DMS 273 (cell line): ENCODE measurements at regions not wholly inside any gene's neighbourhood (a gene's known extent, or its start where the extent isn't known, plus 50 kb on each side); places are given as distances from the start of the nearest gene placed in this dataset.

Source experiments
- DNase-seq: peaks from one replicate; lab custom pipeline; 2025; ENCODE audit not compliant: unreplicated experiment; lab: John Stamatoyannopoulos, UW

DNA sequence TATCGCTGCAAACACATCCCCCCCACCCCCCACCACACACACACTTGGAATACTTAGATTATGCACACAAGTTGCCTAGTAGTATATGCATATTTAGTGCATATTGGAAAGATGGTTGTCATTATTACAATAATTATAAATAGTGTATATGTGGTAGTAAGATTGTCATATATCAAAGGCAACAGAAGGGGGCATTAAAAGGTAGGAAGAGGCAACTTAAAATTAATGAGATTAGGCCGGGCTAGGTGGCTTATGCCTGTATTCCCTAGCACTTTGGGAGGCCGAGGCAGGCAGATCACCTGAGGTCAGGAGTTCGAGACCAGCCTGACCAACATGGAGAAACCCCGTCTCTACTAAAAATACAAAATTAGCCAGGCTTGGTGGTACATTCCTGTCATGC is 52.1 kb downstream of the GSC start:
- DNase-seq, result no peak

DNA sequence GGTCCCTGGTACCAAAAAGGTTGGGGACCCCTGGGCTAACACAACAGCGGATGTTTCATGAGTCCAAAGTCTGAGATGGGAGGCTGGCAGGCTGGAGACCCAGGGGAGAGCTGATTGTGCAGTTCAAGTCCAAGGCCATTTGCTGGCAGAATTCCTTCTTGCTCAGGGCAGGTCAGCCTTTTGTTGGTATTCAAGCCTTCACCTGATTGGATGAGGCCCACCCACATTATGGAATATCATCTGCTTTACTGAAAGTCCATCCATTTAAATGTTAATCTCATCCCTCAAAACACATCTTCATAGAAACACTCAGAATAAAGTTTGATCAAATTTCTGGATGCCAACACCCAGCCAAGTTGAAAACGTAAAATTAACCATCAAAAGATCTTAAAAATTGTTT is 52.9 kb downstream of the GSC start:
- no peak for DNase-seq

GRCh38 chr14:94713115-94713514 is 56.8 kb downstream of the GSC start:
- no peak for DNase-seq

DNA sequence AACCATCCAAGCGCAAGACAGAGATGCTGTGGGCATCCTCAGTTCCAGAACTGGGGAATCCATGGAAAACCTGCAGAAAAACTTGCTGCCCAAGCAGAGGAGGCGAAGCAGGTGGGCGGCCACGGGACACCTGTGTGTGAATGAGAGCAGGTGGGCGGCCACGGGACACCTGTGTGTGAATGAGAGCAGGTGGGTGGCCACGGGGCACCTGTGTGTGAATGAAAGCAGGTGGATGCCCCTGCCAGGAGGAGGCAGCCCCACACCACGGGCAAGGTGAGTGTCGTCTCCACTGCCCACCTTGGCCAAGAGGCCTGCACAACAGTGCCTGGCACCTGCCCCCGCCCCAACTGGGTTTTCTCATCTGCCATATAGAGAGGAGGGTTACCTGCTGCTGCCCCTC is 59.2 kb downstream of the GSC start:
- DNase-seq, result no peak

GRCh38 chr14:94707494-94707893 is 62.4 kb downstream of the GSC start:
- peak; percentile 30 for DNase-seq

DNA sequence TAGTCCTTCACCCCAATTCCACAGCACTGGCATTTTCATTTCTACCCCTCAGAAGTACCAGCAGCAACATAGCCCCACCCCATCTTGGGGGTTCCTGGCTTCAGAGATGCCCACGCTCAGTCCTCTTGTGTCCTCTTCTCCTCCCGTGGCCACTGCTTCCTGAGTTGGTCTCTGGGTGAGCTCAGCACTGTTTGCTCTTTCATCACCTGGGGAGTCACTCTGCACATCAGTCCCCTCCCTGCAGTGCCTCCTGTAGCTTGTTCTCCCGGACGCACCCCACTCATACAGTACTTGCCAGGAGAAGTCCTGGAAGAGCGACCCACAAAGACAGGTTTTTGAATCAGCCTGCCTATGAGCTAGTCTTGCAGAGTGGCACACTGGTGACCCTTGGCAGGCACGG is 63.8 kb downstream of the GSC start:
- DNase-seq, result no peak

GRCh38 chr14:94702629-94703028 is 67.3 kb downstream of the GSC start:
- no peak for DNase-seq

DNA sequence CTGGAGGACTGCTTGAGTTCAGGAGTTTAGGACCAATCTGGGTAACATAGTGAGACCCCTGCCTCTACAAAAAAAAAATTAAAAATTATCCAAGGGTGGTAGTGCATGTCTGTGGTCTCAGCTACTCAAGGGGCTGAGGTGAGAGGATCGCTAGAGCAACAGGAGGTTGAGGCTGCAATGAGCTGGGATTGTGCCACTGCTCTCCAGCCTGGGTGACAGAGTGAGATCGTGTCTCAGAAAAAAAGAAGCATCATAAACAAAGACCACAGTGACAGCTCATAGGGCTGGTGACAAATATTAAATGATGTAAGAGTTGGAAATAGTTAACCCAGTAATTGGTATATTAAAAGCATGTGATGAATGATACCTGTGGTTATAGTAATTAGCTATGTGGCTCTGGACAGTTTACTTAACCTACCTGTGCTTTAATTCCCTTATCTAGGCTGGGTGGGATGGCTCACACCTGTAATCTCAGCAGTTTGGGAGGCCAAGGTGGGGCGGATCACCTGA is 68.0 kb downstream of the GSC start:
- no peak for DNase-seq

DNA sequence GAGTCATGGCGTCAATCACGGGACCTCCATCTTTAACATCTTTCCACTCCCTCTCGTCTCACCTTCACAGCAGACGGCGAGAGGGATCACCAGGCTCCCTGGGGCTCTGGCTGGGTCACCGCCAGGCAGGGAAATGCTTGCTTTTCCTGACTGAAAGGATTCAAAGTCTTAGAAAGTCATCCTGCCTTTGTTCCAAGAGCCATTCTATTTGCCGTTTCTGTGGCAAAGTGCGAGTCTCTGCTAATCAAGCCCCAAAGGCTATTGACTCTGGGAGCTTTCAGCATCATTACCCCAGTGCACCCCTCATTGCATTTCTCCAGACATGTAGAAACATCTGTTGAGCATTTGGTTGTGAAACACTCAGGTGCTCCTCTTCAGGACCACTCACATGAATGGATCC is 69.6 kb downstream of the GSC start:
- DNase-seq, result no peak

DNA sequence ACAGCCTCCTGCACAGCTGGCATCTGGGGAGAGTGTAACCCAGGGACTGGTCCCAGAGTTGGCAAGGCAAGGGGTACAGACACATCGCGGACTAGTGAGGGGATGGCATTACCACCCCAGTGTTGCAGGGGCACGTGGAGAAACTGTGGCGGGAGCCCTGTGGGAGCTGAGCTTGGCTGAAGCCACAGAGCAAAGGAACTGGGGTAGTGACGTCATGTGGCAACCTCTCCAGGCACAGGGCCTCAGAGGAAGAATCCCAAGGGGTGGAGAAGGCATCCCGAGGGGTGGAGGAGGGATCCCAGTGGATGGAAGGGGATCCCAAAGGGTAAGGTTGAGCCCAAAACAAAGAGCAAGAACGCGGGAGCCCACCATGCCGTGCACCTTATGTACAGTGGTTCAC is 70.1 kb downstream of the GSC start:
- DNase-seq, result no peak

DNA sequence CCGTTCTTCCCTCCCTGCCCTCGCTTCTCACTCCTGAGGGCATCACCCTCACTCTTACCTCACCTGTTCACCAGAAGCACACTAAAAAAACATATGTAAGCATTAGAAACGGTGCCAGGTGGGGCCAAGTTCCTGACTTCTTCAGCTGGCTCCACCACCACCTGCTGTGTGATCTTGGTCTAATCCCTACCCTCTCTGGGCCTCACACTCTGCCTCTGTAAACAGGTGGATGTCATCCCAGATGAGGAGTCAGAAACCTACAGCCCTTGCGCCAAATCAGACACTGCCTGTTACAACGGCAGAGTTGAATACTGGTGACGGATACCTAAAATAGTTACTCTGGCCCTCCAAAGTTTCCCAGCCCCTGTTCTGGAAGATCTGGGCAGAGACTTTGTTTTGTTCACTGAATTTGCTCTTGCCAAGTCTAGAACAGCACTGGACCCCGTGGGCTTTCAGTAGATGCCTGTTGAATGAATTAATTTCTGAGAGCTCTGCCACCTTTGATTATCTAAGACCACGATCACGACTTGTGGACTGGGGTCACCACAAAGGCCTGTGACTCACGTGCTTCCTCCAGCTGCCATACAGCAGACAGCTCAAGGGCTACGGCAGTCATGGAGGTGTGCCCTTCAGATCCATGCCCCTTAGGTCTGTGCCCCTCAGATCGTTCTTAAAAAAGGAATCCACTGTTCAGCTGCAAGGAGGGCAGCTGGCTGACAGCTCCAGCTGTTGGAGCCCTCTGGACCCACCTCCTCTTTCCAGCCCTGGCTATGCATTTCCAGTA is 71.9 kb downstream of the GSC start:
- DNase-seq, result no peak

DNA sequence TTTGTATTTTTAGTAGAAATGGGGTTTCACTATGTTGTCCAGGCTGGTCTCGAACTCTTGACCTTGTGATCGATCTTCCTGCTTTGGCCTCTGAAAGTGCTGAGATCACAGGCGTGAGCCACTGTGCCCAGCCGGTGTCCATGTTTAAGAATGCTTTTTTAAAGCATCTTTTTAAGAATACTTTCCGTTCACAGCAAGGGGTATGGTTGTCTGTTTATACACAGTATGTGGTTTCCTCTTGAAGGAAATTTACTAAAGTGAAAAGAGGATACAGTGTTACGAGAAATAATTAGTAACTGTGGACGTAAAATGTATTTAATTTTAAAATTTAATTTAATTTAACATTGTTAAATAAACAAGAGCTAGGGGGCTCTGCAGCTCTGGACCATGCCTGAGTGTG is 73.4 kb downstream of the GSC start:
- DNase-seq, result no peak

GRCh38 chr14:94695231-94695630 is 74.7 kb downstream of the GSC start:
- DNase-seq, result no peak

GRCh38 chr14:94691660-94692034 is 78.3 kb downstream of the GSC start:
- no peak for DNase-seq

GRCh38 chr14:94690896-94691659 is 78.8 kb downstream of the GSC start:
- DNase-seq, result no peak

DNA sequence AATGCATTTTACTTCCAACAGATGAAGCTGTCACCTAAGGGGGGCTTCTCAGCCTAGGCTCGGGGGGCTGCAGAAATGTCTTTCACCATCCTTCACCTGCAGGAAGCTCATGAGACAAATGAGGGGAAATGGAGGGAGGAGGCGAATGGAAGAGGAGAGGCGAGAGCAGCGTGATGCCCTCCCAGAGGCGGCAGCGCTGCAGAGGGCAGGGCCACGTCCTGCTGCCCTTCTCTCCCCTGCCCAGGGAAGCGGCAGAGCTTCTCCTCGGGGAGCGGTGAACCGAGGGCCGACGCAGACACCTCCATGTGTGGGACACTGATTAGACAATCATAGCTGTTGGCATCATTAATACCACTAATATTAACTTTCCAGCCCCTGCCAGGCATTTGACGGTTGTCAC is 78.3 kb downstream of the SERPINA3 start:
- no peak for DNase-seq

DNA sequence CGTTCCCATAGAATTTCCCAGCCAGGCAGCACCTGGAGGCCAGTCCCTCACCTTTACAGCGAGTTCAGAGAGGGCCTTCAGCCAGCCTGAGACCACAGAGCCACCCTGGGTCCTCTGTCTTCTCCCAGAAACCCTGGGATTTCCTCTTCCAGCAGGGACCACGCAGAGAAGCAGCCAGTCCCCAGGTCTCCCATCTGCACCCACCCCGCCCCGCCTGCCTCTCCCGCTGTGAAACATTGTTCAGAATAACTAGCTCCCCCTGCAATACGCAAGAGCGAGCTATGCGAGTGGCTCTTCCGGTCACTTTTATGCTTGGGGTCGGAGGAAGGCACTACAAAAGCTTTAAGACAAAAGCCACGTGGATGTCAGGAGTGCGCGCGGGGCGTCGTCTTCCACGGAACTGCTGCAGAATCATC is 77.8 kb downstream of the SERPINA3 start:
- no peak for DNase-seq

DNA sequence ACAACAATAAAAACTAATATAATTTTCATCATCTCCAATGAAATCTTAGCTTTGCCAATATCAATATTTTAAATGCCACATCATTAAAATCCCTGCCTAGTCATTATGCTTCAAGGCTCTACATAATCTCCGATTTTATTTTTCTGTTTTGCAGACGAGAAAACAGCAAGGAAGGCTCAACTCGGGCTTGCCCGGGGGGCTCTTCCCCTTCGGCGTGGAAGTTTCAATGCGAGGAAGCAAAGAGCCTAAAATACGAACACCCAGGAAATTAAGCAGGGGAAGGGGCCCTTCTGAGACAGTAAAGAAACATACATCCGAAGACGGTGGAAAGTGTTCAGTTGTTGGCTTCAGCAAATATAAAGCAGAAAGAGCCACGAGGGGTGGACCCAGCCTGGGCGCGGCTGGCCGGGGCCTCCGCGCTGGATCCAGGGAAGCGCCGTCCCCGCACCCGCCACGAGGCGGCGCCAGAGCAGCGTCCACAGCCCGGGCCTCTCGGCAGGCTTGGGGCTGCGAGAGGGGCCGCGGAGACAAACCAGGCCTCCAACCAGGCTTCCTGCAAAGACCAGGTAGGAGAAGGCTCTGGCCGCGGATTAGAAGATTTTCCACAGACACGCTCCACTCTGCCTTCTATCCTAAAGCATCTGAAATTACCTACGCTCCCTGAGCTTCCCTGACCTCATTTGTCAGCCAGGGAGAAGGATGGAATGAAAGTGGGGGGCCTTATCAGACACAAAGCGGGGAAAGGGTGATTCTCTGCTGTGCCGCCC is 77.2 kb downstream of the SERPINA3 start:
- peak; percentile 79 for DNase-seq

- no peak for DNase-seq
These were observed 74.4 kb downstream of the SERPINA3 start for GRCh38 chr14:94686511-94687160.

DNA sequence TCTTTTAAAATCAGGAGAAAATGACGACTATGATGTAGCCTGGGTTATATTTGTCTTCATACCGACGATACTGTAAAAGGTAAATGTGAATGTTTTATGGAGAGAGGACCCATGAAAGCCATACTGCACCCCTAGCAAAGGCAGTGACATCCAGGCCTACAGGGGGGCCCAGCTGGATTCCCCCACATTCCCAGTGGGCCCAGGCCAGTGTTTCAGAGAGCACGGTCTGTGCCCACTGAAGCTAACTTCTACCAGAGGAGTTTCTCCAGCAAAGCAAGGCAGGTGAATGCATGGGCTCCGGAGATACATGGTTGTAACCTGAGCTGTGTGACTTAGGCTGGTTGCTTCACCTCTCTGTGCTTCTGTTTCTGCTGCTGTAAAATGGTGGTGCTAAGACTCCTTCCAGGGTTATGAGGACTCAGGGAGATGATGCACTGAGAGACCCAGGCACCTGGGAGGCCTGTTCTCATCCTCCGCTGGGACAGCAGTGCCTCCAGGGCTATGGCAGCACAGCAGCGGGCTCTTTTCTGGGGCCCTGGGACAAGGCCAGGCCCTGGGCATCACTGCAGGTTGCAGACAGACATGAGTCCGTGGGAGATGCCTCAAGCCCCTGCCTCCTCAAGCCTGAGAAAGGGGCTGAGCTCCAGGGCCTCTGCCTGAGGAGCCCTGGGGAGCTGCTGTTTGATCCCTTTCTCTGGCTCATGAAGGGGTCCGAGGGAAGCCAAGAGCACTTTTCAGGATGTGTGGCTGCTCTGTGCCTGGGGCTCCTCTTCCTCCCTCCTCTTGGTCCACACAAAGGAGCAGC is 73.7 kb downstream of the SERPINA3 start:
- no peak for DNase-seq
